ENCODE measurements at regions not wholly inside any gene's neighbourhood (a gene's known extent, or its start where the extent isn't known, plus 50 kb on each side); places are given as distances from the start of the nearest gene placed in this dataset.

GRCh38 chr13:62793850-62794249, 1378.2 kb upstream of the PCDH20 start:
- Histone ChIP-seq H3K23me2 (ENCODE audit: insufficient read length, low read depth, low read length, poor library complexity, severe bottlenecking) (no peaks in the 10 kb centered on the region), H4K91ac (ENCODE audit: insufficient read length, low read depth, low read length) (no peak overlapping the region), H3K23ac (ENCODE audit: insufficient read length, low read depth, low read length) (no peak overlapping the region), H3K56ac (ENCODE audit: insufficient read length, low read depth, low read length) (no peak overlapping the region), H3K9me3 (ENCODE audit: control insufficient read depth, low read depth, low read length) (no peaks in the 10 kb centered on the region), H2BK5ac (ENCODE audit: insufficient read length, low read length) (no peak overlapping the region), H3K27me3 (ENCODE audit: insufficient read depth, low read length) (no peaks in the 10 kb centered on the region), H4K5ac (ENCODE audit: insufficient read length, low read depth, low read length) (no peak overlapping the region), H2BK20ac (ENCODE audit: low read depth, low read length, poor library complexity, severe bottlenecking) (no peak overlapping the region), H2AFZ (ENCODE audit: low read length) (no peak overlapping the region), H2BK15ac (ENCODE audit: low read depth, low read length) (no peak overlapping the region), H2BK120ac (ENCODE audit: low read depth, low read length, poor library complexity, severe bottlenecking) (no peak overlapping the region), H3K4me1 (ENCODE audit: insufficient read depth, low read length) (no peaks in the 10 kb centered on the region), H3K79me1 (ENCODE audit: insufficient read depth, low read depth, low read length, poor library complexity, severe bottlenecking) (no peaks in the 10 kb centered on the region), H3K9ac (ENCODE audit: extremely low read depth, insufficient read length, low read length) (no peak overlapping the region), H3K14ac (ENCODE audit: insufficient read depth, low read length) (no peak overlapping the region), H4K8ac (replicated peaks; ENCODE audit: insufficient read length, low read depth, low read length) (no peak overlapping the region), H2BK12ac (ENCODE audit: insufficient read length, low read depth, low read length) (no peak overlapping the region), H4K20me1 (ENCODE audit: control insufficient read depth, insufficient read depth, insufficient read length) (no peaks in the 10 kb centered on the region), H3K18ac (ENCODE audit: insufficient read length, low read depth, low read length) (no peak overlapping the region), H3K4ac (ENCODE audit: low read depth, low read length) (no peak overlapping the region), H2AK5ac (ENCODE audit: insufficient read length, low read length) (no peak overlapping the region), H3K79me2 (ENCODE audit: insufficient read depth, low read length) (no peaks in the 10 kb centered on the region), H3K27ac (ENCODE audit: insufficient read length, low read depth, low read length) (no peak overlapping the region), H3T11ph (ENCODE audit: low read length) (no peak overlapping the region), H3K4me2 (ENCODE audit: insufficient read depth, insufficient read length, low read length) (no peak overlapping the region)
- Mint-ChIP-seq H3K4me3 (no peak overlapping the region), H3K27me3 (ENCODE audit: low read depth) (no peaks in the 10 kb centered on the region), H3K9me3 (peaks cover 0 to 1% of the 10 kb centered on the region in 2 experiments; a peak in 2 of 5 replicates), H3K4me1 (peaks cover 2 to 3% of the 10 kb centered on the region in 2 experiments; a peak in 1 of 4 replicates), H3K36me3 (ENCODE audit: insufficient read depth in 1 of 3, low read depth in 3 of 3) (no peaks in the 10 kb centered on the region), H3K27ac (no peak overlapping the region)
- no CpG with 5 or more reads among the region's 1 CpG for WGBS (ENCODE audit: extremely low coverage, insufficient read length, low lambda C conversion rate)
- no peak for TF ChIP-seq CTCF (conservative IDR thresholded peaks at IDR 0.05)
- DNase-seq = no peak
